CD14-positive monocyte (primary cell): ENCODE measurements at regions not wholly inside any gene's neighbourhood (a gene's known extent, or its start where the extent isn't known, plus 50 kb on each side); places are given as distances from the start of the nearest gene placed in this dataset.

Experiments used
- DNase-seq, 3 donors: peaks; one replicate each; pipeline ENCODE4 v3.0.0-alpha.2; 2011 to 2022
- H2AFZ ChIP-seq: 2 replicates; pipeline ENCODE4 v1.6.0; 2012; ENCODE audit warnings: mild to moderate bottlenecking, low read depth, low read length, inconsistent platforms; ENCODE audit not compliant: insufficient read depth, poor library complexity, severe bottlenecking
- H3K27ac ChIP-seq, 2 donors: 1 replicate in 1 of 2; 2 replicates in 1 of 2; pipeline ENCODE4 v1.5.1; 2012 to 2013; ENCODE audit warnings: low read length in 2 of 2, control low read depth in 1 of 2, inconsistent platforms in 1 of 2, low read depth in 1 of 2, mild to moderate bottlenecking in 1 of 2
- H3K27me3 ChIP-seq, 2 donors: one replicate each; pipeline versions ENCODE4 v1.6.0 to v1.6.1; 2011 to 2013; ENCODE audit warnings: low read length in 2 of 2; ENCODE audit not compliant: control insufficient read depth in 2 of 2, insufficient read depth in 2 of 2
- H3K36me3 ChIP-seq, 2 donors: replicated peaks in 1 of 2; 1 replicate in 1 of 2; 2 replicates in 1 of 2; pipeline versions ENCODE4 v1.5.1 to v1.6.1; 2012 to 2013; ENCODE audit warnings: low read length in 2 of 2, control low read depth in 1 of 2, inconsistent platforms in 1 of 2, mild to moderate bottlenecking in 1 of 2; ENCODE audit not compliant: insufficient read depth in 2 of 2, control insufficient read depth in 1 of 2
- H3K4me1 ChIP-seq, 2 donors: 1 replicate in 1 of 2; 2 replicates in 1 of 2; pipeline versions ENCODE4 v1.5.1 to v1.6.1; 2012 to 2013; ENCODE audit warnings: low read length in 2 of 2, control low read depth in 1 of 2, inconsistent platforms in 1 of 2, mild to moderate bottlenecking in 1 of 2, moderate library complexity in 1 of 2; ENCODE audit not compliant: insufficient read depth in 2 of 2, control insufficient read depth in 1 of 2
- H3K4me2 ChIP-seq: replicated peaks from 2 replicates; pipeline ENCODE3; 2012; ENCODE audit warnings: low read length, moderate library complexity, mild to moderate bottlenecking; ENCODE audit not compliant: poor library complexity, severe bottlenecking; ENCODE audit errors: extremely low read depth
- H3K4me3 ChIP-seq, 3 experiments: fragments of 200-600 bp in 1 of 3; sonication (generic) in 1 of 3; replicated peaks in 1 of 3; 1 replicate in 2 of 3; 2 replicates in 1 of 3; pipeline ENCODE4 v1.5.1; 2011 to 2013; ENCODE audit warnings: low read length in 3 of 3, mild to moderate bottlenecking in 3 of 3, control low read depth in 2 of 3, low read depth in 2 of 3, inconsistent platforms in 1 of 3, moderate library complexity in 1 of 3
- H3K79me2 ChIP-seq: 2 replicates; pipeline ENCODE4 v1.6.0; 2012; ENCODE audit warnings: mild to moderate bottlenecking, control low read depth, inconsistent platforms, low read length, moderate library complexity; ENCODE audit not compliant: insufficient read depth
- H3K9ac ChIP-seq: 2 replicates; pipeline ENCODE4 v1.6.0; 2017; ENCODE audit warnings: low read length, mild to moderate bottlenecking; ENCODE audit not compliant: insufficient read depth, poor library complexity, severe bottlenecking
- H3K9me3 ChIP-seq, 2 donors: replicated peaks in 1 of 2; 1 replicate in 1 of 2; 2 replicates in 1 of 2; pipeline versions ENCODE4 v1.5.1 to v1.6.1; 2012 to 2013; ENCODE audit warnings: low read length in 2 of 2, control low read depth in 1 of 2; ENCODE audit not compliant: control insufficient read depth in 1 of 2, insufficient read depth in 1 of 2
- H4K20me1 ChIP-seq: 2 replicates; pipeline ENCODE4 v1.6.0; 2012; ENCODE audit warnings: mild to moderate bottlenecking, low read length, control low read depth, moderate library complexity; ENCODE audit not compliant: insufficient read depth
- H3K27ac Mint-ChIP-seq, 7 donors: one replicate each; pipeline ENCODE4 v1.8.0; 2020; ENCODE audit warnings: mild to moderate bottlenecking in 7 of 7, mixed read lengths in 7 of 7, moderate library complexity in 6 of 7, inconsistent platforms in 2 of 7
- H3K27me3 Mint-ChIP-seq, 3 donors: one replicate each; pipeline ENCODE4 v1.8.0; 2021 to 2022; ENCODE audit warnings: low read depth in 3 of 3, mild to moderate bottlenecking in 3 of 3, mixed read lengths in 3 of 3, moderate library complexity in 3 of 3, inconsistent platforms in 1 of 3
- H3K36me3 Mint-ChIP-seq, 2 donors: one replicate each; pipeline ENCODE4 v1.8.0; 2020; ENCODE audit warnings: mixed read lengths in 2 of 2, inconsistent platforms in 1 of 2, mild to moderate bottlenecking in 1 of 2
- H3K4me1 Mint-ChIP-seq: one replicate; pipeline ENCODE4 v1.8.0; 2020; ENCODE audit warnings: mild to moderate bottlenecking, mixed read lengths
- H3K4me3 Mint-ChIP-seq, 2 donors: one replicate each; pipeline ENCODE4 v1.8.0; 2020; ENCODE audit warnings: mild to moderate bottlenecking in 2 of 2, mixed read lengths in 2 of 2, moderate library complexity in 1 of 2
- H3K9me3 Mint-ChIP-seq, 7 donors: one replicate each; pipeline ENCODE4 v1.8.0; 2020 to 2022; ENCODE audit warnings: mixed read lengths in 7 of 7, mild to moderate bottlenecking in 6 of 7, moderate library complexity in 6 of 7, inconsistent platforms in 2 of 7
- WGBS: methylation state at CpG from one replicate; pipeline ENCODE4 v1.1.5; 2013; ENCODE audit warnings: missing lambda C conversion rate; ENCODE audit not compliant: insufficient coverage; 5-methylcytosine and 5-hydroxymethylcytosine counted together
- intact Hi-C, 2 donors: fragments of 100-400 bp; cut with micrococcal nuclease; formaldehyde crosslinking; loops; one replicate each; pipeline versions ENCODE4 v1.15.0 to v1.15.1; 2023
- TF ChIP-seq, protein P1 (sequence below): fragments of 200-600 bp; IDR thresholded peaks from one replicate; pipeline ENCODE4 v1.8.0; 2022; ENCODE audit warnings: antibody characterized with exemption, mild to moderate bottlenecking

DNA sequence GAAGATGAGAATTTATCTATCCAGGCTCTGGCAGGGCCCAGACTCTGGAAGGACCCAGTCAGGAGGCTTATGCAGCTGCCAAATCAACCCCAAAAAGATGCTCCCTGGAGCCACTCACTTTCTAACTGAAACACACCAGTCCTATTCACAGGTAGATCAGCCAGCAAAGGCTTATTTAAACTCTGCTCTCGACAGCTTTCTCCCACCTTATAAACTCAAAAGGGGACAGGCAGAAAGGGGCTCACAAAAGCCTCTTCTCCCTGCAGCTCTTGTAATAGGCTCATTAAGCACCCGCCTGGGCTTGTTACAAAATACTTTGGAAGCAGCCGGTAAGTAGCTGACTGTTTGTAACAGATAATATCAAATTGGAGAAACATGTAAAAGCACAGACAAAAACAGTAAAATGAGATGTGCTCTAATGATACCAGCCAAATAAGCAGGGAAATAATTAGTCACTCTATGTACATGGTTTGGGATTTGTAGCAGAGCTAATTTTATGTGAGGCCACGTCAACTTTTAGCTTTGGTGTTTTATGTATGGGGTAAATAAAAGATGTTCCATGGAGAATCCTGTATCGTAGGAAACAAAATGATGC is 213.8 kb downstream of the NR2F2 start:
- intact Hi-C loops: no loop called here
- Mint-ChIP-seq H3K27me3 (peaks cover 3 to 25% (median 22%) of the 10 kb centered on the region in 3 donors), H3K9me3 (peaks cover 0 to 5% (median 0%) of the 10 kb centered on the region in 7 donors), H3K4me3 (no peak overlapping the region), H3K27ac (no peak overlapping the region), H3K36me3 (no peaks in the 10 kb centered on the region), H3K4me1 (no peaks in the 10 kb centered on the region)
- H3K27me3 ChIP-seq: peaks cover 0 to 2% of the 10 kb centered on the region in 2 donors
- H4K20me1 ChIP-seq: no peaks in the 10 kb centered on the region
- H3K27ac ChIP-seq: no peak overlapping the region
- H3K79me2 ChIP-seq: no peaks in the 10 kb centered on the region
- no peak overlapping the region for H3K4me3 ChIP-seq
- H3K36me3 ChIP-seq: no peaks in the 10 kb centered on the region
- H3K4me2 ChIP-seq: no peak overlapping the region
- no peaks in the 10 kb centered on the region for H3K9me3 ChIP-seq
- no peak for DNase-seq
- H2AFZ ChIP-seq: no peak overlapping the region
- 80% methylated on average over 1 of the region's 5 CpGs for WGBS
- TF ChIP-seq, protein P1, sequence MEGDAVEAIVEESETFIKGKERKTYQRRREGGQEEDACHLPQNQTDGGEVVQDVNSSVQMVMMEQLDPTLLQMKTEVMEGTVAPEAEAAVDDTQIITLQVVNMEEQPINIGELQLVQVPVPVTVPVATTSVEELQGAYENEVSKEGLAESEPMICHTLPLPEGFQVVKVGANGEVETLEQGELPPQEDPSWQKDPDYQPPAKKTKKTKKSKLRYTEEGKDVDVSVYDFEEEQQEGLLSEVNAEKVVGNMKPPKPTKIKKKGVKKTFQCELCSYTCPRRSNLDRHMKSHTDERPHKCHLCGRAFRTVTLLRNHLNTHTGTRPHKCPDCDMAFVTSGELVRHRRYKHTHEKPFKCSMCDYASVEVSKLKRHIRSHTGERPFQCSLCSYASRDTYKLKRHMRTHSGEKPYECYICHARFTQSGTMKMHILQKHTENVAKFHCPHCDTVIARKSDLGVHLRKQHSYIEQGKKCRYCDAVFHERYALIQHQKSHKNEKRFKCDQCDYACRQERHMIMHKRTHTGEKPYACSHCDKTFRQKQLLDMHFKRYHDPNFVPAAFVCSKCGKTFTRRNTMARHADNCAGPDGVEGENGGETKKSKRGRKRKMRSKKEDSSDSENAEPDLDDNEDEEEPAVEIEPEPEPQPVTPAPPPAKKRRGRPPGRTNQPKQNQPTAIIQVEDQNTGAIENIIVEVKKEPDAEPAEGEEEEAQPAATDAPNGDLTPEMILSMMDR: no peak
- no peak overlapping the region for H3K9ac ChIP-seq
- no peaks in the 10 kb centered on the region for H3K4me1 ChIP-seq

DNA sequence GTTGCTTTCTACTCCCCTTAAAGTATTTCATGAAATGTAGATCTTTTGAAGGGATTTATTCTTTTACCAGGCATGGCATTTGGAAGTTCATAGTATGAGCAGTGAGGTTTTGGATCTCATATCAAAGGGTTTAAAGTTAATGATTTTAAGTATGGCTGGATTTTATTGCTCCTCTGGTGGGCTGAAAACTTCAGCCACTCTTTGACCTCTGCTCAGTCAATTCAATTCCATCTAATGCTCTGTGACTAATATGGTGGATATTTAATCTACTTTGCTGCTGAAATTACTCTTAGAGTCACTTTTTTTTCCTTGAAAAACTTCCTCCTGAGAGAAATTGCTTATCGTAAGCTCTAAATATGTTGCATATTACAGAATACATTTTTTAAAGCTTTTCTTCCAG is 218.6 kb downstream of the NR2F2 start:
- intact Hi-C loops: no loop called here
- Mint-ChIP-seq H3K27ac (no peak overlapping the region), H3K4me1 (no peaks in the 10 kb centered on the region), H3K36me3 (no peaks in the 10 kb centered on the region), H3K27me3 (peaks cover 3 to 27% (median 19%) of the 10 kb centered on the region in 3 donors), H3K4me3 (peak overlapping the region in 1 of 2 donors; percentile 7), H3K9me3 (peaks cover 0 to 6% (median 1%) of the 10 kb centered on the region in 7 donors)
- Histone ChIP-seq H3K27me3 (no peaks in the 10 kb centered on the region), H3K9me3 (no peaks in the 10 kb centered on the region), H3K79me2 (no peaks in the 10 kb centered on the region), H3K9ac (no peak overlapping the region), H3K27ac (no peak overlapping the region), H3K4me3 (no peak overlapping the region), H4K20me1 (no peaks in the 10 kb centered on the region), H2AFZ (no peak overlapping the region), H3K36me3 (no peaks in the 10 kb centered on the region), H3K4me1 (no peaks in the 10 kb centered on the region), H3K4me2 (no peak overlapping the region)
- DNase-seq: no peak
- TF ChIP-seq, protein P1: no peak
- no CpG with 5 or more reads among the region's 1 CpG for WGBS
